A673 (cell line): ENCODE measurements at regions not wholly inside any gene's neighbourhood (a gene's known extent, or its start where the extent isn't known, plus 50 kb on each side); places are given as distances from the start of the nearest gene placed in this dataset.

ENCODE experiments used
- CTCF ChIP-seq: fragments of 300-800, 200-600 bp; sonication (generic); conservative IDR thresholded peaks from 2 replicates; pipeline ENCODE4 v1.5.1; 2017; ENCODE audit warnings: low read depth, mild to moderate bottlenecking, antibody characterized with exemption, low read length, moderate library complexity, mixed read lengths
- EZH2 ChIP-seq: fragments of 200-600 bp; sonication (generic); IDR thresholded peaks from 2 replicates; pipeline ENCODE4 v1.6.1; 2017; ENCODE audit warnings: borderline replicate concordance, low read depth, mild to moderate bottlenecking, mixed read lengths, antibody characterized with exemption, low read length; ENCODE audit not compliant: poor library complexity, severe bottlenecking

DNA sequence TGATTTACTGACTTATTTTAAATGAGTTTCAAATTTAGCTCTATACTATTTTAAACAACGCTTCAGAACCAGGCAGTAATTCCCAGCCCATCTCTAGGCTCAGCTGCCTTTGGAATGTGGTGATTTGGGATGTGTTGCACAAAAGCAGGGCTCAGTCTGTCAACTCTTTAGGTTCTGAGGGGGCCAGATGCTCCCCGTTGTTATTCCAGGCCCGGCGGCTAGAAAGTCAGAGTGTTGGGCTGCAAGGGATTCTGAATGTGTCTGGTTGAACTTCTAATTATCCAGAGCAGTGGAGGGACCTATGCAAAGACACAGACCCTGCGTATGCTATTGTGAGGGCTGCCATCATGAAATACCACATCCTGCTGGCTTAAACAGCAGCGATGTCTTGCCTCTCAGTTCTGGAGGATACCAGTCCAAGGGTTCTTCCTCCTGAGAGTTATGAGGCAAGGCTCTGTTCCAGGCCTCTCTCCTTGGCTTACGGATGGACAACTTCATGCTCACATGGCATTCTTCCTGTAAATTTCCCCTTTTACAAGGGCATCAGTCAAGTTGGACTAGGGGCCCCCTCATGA lies 123.2 kb upstream of the TRIM2 start:
- TF ChIP-seq CTCF = no peak
- TF ChIP-seq EZH2 = no peak
